Stimulated activated naive CD8-positive, alpha-beta T cell treated with anti-CD3 and anti-CD28 coated beads, Interleukin-15, amount 100 ng/mL, for 72 hours (primary cell): ENCODE measurements at regions not wholly inside any gene's neighbourhood (a gene's known extent, or its start where the extent isn't known, plus 50 kb on each side); places are given as distances from the start of the nearest gene placed in this dataset.
A peak's percentile ranks its signal among the peaks of the same experiment; 100 is the strongest.

Experiments used
- ATAC-seq: fragments of 150-1000 bp; cut with Tn5 transposase; 2 replicates; pipeline ENCODE4 v1.10.0; 2021; ENCODE audit warnings: mild to moderate bottlenecking, moderate library complexity
- DNase-seq, 2 donors: peaks; one replicate each; pipeline ENCODE4 v3.0.0; 2021 to 2022
- H3K27ac Mint-ChIP-seq, 2 donors: one replicate each; pipeline ENCODE4 v1.8.0; 2022; ENCODE audit warnings: mild to moderate bottlenecking in 2 of 2, mixed read lengths in 2 of 2, moderate library complexity in 2 of 2
- H3K27me3 Mint-ChIP-seq: one replicate; pipeline ENCODE4 v1.8.0; 2022; ENCODE audit warnings: mixed read lengths
- H3K4me1 Mint-ChIP-seq: one replicate; pipeline ENCODE4 v1.8.0; 2022; ENCODE audit warnings: mild to moderate bottlenecking, mixed read lengths
- H3K4me3 Mint-ChIP-seq, 2 donors: one replicate each; pipeline ENCODE4 v1.8.0; 2022; ENCODE audit warnings: mild to moderate bottlenecking in 2 of 2, mixed read lengths in 2 of 2, moderate library complexity in 1 of 2
- H3K9me3 Mint-ChIP-seq, 2 donors: one replicate each; pipeline ENCODE4 v1.8.0; 2022; ENCODE audit warnings: mixed read lengths in 2 of 2

DNA sequence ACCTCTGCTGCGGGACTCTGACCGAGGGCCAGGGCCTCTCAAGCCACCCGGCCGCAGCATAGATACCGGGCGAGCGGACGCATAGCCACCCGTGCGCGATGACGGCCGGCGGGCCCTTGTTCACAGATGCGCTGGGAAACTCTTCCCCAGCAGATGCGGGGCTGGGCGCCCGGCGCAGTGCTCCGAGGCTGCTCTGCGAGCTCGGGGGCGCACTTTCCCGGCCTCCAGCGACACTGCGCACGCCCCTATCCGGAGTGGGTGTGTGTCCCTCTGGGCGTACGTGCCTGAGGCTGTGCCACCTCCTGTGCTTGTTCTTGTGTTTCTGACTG, 104.7 kb upstream of the E2F8 start:
- Mint-ChIP-seq H3K4me1 (peaks cover 18% of the 10 kb centered on the region), H3K4me3 (no peak overlapping the region), H3K27ac (no peak overlapping the region), H3K27me3 (peaks cover 89% of the 10 kb centered on the region), H3K9me3 (no peaks in the 10 kb centered on the region)
- DNase-seq = no peak
- ATAC-seq = peak; percentile 33

DNA sequence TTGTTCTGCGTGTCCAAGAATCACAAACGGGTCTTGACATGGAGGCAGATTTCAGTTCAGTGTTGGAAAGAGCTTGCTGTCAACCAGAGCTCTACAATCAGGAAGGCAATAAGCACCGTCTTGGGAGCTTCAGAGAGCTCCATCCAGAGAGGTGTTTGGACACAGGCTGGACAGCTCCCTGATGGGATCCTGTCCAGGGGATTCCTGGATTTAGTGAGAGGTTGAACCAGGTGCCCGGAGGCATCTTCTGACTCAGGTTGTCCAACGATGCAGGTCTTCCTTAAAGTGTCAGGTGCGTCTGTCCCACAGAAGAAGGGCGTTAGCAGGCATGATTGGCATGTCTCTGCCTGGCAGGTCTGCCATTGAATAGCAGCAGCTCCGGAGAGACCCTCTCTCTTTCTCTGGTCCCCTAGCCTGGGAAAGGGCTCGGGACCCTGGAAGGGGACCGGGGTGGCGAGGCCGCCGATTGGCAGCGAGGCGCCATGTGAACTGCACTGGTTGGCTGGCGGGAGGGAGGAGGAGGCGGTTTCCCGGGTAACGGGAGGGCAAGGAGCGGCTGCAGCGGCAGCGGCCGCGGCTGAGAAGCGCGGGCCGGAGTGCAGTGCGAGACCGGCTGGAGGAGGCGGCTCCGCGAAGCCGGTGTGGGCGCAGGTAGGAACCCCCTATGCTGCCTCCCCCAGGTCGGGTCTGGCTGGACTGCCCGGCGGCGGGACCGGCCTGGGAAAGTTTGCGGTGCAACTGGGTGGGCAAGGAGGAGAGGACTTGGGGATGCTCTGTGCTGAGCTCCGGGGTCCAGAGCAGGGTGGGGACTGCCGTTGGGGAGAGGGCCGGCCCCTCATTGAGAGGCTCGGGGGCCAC, 104.1 kb upstream of the E2F8 start:
- peak; percentile 22 for ATAC-seq
- Mint-ChIP-seq H3K27me3 (peaks cover 85% of the 10 kb centered on the region), H3K4me3 (peak overlapping the region in 1 of 2 donors; percentile 6), H3K4me1 (peaks cover 18% of the 10 kb centered on the region), H3K27ac (peak overlapping the region in 1 of 2 donors; percentile 50), H3K9me3 (no peaks in the 10 kb centered on the region)
- DNase-seq = no peak

DNA sequence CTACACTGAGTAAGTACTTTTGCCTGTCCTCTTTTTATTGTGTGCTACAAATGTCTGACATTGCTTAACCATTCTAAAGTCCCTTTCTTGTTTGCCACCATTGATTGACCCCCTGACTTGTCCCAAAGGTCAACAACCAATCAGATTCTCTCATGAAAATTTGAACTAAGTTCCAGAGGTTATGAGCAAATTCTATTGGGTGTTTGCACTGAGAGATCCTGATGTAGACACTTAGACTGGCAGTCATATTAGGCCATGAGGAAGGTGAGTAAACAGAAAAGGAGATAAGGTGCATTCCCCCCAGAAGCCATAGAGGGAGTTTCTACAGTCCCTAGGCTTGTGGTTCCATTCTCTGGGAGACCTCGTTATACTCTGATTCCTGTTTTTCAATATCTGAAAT, 101.3 kb upstream of the E2F8 start:
- ATAC-seq = no peak
- Mint-ChIP-seq H3K4me1 (peaks cover 18% of the 10 kb centered on the region), H3K9me3 (no peaks in the 10 kb centered on the region), H3K4me3 (no peak overlapping the region), H3K27me3 (peaks cover 68% of the 10 kb centered on the region), H3K27ac (no peak overlapping the region)
- no peak for DNase-seq

DNA sequence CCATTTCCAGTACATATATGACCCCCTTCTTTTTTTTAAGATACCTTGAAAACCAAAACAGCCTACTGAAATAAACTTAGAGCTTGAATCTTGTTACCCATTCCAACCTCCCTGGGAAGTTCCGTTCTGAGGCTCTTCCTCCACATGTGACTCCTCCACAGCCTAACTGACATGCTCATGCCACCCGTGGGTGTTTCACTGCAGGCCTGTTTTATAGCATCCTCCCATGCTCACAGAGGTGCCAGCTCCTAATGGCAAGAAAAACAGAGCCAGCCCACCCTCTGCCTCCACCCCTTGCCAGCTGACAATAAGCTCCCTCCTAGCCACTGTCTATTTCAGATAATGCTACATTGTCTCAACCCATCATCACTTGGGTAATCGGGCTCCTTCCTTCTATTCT, 97.6 kb upstream of the E2F8 start:
- no peak overlapping the region for H3K4me3 Mint-ChIP-seq
- H3K27me3 Mint-ChIP-seq = peaks cover 42% of the 10 kb centered on the region
- no peak overlapping the region for H3K27ac Mint-ChIP-seq
- H3K9me3 Mint-ChIP-seq = no peaks in the 10 kb centered on the region
- DNase-seq (no peak), ATAC-seq (no peak)
- H3K4me1 Mint-ChIP-seq = no peaks in the 10 kb centered on the region

DNA sequence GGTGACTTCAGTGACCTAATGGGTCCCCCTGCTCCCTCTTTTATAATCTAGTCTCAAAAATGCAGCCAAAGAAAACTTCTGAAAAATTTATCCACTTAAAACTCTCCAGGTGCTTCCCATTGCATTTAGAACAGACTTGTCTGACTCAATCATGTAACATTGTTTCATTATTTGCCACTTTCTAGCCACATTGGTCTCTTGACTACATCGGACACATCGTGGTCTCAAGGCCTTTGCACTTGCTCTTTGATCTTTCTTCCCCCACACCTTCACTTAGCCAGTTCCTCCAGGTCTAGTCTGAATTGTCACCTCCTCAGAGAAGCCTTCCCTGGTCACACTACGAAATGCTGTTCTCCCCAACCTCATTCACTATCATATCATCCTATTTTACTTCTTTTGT, 97.0 kb upstream of the E2F8 start:
- Mint-ChIP-seq H3K9me3 (no peaks in the 10 kb centered on the region), H3K27ac (no peak overlapping the region), H3K4me1 (no peaks in the 10 kb centered on the region), H3K4me3 (no peak overlapping the region), H3K27me3 (peaks cover 39% of the 10 kb centered on the region)
- DNase-seq (no peak), ATAC-seq (no peak)

DNA sequence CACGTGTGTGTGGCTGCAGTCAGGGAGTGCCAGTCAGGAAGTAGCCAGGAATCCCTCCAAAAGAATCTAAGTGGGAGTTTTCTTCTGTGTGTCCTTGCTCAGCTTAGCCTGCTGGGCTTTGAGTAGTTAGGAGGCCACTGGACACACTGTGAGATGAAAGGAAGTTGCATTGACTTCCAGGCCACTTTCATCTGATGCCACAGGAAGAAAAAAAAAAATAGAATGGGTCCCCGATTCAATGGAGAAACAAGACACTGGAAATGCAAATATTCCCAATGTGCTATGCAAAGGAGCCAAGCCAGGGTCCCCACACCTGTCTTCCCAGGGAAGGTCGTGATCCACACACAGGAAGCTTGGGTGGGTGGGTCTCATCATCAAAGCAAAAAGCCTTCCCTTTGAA, 95.6 kb upstream of the E2F8 start:
- Mint-ChIP-seq H3K4me1 (no peaks in the 10 kb centered on the region), H3K9me3 (no peaks in the 10 kb centered on the region), H3K4me3 (no peak overlapping the region), H3K27me3 (peaks cover 31% of the 10 kb centered on the region), H3K27ac (peak overlapping the region in 1 of 2 donors; percentile 56)
- ATAC-seq (no peak), DNase-seq (no peak)

DNA sequence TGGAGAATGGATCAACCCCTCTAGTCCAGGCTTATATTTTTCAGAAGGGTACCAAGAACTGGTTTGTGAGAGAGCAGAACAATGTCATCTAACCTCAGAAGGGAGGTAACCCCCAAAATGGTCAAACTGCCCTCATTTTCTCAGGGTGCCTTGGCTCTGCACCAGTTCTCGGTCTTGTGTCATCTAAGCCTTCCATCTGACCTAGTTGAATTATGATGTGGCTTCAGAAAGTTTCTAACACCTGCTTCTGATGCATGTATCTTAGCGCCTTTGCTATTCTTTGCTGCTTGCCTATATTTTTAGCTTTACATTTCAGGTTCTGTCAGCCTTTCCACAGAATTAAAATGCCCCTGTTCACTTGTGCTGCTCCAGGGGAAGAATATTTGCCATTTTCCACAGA, 91.7 kb upstream of the E2F8 start:
- no peaks in the 10 kb centered on the region for H3K4me1 Mint-ChIP-seq
- H3K4me3 Mint-ChIP-seq = no peak overlapping the region
- ATAC-seq (no peak), DNase-seq (no peak)
- H3K27ac Mint-ChIP-seq = no peak overlapping the region
- peaks cover 10% of the 10 kb centered on the region for H3K27me3 Mint-ChIP-seq
- no peaks in the 10 kb centered on the region for H3K9me3 Mint-ChIP-seq

DNA sequence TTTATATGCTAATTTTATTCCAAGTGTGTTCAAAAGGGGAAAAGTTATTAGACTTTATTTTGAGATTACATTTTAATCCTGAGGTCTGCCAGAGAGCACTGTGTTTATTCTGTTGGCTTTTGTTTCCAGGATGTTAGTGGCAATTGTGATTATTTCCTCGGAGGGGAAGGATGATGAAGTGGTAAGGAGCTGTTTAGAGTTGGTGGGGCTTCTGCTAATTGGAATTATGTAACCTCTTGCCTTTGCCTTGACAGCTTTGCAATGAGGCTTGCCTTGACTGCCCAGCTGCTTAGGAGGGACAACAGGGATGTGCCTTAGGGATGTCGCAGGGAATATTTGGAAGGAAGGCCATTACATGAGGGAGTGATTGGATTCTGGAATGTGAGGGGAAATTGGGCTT, 89.7 kb upstream of the E2F8 start:
- Mint-ChIP-seq H3K27ac (no peak overlapping the region), H3K4me1 (no peaks in the 10 kb centered on the region), H3K4me3 (no peak overlapping the region), H3K9me3 (no peaks in the 10 kb centered on the region), H3K27me3 (no peaks in the 10 kb centered on the region)
- no peak for DNase-seq
- ATAC-seq = no peak

DNA sequence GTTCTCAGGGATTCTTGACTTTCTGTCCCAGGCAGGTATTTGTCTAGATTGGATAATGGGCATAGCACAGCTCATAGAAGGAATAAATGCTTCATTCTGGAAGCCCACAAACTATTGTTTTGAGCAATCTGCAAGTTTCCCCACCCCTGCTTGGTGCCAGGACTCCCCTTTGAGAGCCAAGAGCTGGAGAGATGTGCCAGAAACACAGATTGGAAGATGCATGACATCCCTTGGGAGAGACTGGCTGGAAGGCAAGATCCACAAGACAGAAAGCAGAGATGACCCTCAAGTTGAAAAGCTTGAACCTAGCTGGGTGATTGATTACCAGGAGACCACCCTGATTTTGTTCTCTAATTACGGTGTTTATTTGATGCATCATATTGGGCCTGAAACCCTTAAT, 89.2 kb upstream of the E2F8 start:
- no peaks in the 10 kb centered on the region for H3K4me1 Mint-ChIP-seq
- H3K9me3 Mint-ChIP-seq = no peaks in the 10 kb centered on the region
- no peak for DNase-seq
- no peaks in the 10 kb centered on the region for H3K27me3 Mint-ChIP-seq
- no peak overlapping the region for H3K27ac Mint-ChIP-seq
- ATAC-seq = no peak
- H3K4me3 Mint-ChIP-seq = no peak overlapping the region

DNA sequence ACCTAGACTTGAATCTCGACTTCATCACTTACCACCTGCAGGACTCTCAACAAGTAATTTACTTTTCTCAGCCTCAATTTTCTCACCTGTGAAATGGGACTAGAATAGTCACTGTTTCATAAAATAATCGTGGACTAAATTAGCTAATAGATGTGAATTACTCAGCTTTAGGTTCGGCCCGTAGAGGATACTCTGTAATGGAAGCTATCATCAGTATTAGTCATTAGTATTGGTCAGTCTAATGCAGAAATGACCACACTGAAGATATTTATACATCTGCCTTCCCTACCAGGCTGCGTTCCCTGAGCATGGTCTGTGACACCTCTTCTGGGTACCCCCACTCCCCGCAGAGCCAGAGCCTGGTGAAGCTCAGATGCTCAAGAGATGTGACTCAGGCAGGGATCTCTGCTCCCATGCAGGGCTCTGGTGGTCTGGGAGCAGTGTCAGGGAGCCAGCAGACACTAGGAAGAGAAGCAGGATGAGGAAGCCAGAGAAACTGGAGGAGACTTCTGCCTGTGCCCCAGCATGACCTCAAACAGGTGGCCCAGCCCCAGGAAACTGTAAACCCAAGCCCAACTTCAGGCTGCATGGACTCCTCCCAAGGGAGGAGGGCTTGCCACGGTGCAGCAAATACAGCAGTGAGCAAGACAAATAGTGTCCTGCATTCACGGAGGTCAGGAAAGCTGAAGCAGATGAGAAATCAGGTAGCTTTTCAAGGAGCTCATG, 88.0 kb upstream of the E2F8 start:
- no peak for DNase-seq
- Mint-ChIP-seq H3K27me3 (peaks cover 11% of the 10 kb centered on the region), H3K4me1 (no peaks in the 10 kb centered on the region), H3K9me3 (no peaks in the 10 kb centered on the region), H3K4me3 (no peak overlapping the region), H3K27ac (no peak overlapping the region)
- no peak for ATAC-seq

DNA sequence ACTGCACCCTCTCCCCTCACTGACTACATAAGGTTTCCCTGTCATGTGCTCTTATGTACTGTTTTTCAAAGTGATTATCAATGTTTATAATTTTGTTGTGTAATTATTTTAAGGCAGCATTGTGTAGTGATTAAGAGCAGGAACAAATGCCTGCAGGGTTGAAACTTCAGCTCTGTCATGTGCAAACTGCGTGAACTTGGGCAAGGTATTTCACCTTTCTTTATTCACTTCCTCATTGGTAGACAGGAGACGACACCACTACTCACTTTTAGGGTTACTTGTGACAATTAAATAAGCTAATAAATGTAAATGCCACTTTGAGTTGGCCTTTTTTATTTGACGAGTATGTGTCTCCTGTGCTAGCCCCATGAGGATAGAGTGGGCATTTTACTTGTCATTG, 86.5 kb upstream of the E2F8 start:
- Mint-ChIP-seq H3K4me3 (no peak overlapping the region), H3K9me3 (no peaks in the 10 kb centered on the region), H3K4me1 (no peaks in the 10 kb centered on the region), H3K27me3 (peaks cover 12% of the 10 kb centered on the region), H3K27ac (no peak overlapping the region)
- ATAC-seq (no peak), DNase-seq (no peak)

DNA sequence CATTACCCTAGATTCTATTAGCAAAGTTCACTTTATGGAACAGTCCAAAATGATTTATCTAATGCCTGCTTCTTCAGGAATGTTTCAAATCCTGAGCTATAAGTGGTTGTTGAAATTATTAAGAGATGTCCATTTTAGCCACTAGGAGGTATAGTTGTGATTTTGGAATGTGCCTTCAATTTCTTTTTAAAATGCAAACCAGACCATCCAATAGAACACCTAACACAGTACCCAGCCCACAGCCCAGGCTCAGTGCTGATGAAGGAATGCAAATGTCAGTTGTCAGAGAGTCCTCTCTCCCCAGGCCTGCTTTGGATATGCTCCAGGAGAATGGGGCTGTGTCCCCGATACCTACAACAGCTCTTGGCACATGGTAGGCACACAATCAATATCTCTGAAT, 85.8 kb upstream of the E2F8 start:
- H3K4me1 Mint-ChIP-seq = no peaks in the 10 kb centered on the region
- no peak overlapping the region for H3K4me3 Mint-ChIP-seq
- no peak for DNase-seq
- no peak for ATAC-seq
- H3K27ac Mint-ChIP-seq = no peak overlapping the region
- peaks cover 12% of the 10 kb centered on the region for H3K27me3 Mint-ChIP-seq
- no peaks in the 10 kb centered on the region for H3K9me3 Mint-ChIP-seq

DNA sequence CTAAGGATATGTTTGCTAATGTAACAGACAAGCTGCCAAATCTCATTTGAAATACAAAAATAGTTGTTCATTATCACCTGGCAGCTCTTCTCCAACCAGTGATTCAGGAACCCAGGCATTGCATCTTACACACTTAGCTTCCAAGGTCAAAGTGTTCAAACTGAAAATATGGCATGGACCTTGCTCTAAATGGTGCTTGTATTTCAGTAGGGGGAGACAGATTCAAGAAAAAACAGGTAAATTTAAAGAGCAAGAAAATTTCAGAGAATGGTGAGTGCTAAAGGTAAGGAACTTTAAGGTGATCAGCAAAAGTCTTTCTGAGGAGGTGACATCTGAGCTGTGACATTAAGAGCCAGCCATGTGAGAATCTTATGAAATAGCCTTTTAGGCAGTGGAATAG, 82.8 kb upstream of the E2F8 start:
- Mint-ChIP-seq H3K4me1 (no peaks in the 10 kb centered on the region), H3K27ac (no peak overlapping the region), H3K9me3 (no peaks in the 10 kb centered on the region), H3K27me3 (peaks cover 12% of the 10 kb centered on the region), H3K4me3 (no peak overlapping the region)
- ATAC-seq (no peak), DNase-seq (no peak)

DNA sequence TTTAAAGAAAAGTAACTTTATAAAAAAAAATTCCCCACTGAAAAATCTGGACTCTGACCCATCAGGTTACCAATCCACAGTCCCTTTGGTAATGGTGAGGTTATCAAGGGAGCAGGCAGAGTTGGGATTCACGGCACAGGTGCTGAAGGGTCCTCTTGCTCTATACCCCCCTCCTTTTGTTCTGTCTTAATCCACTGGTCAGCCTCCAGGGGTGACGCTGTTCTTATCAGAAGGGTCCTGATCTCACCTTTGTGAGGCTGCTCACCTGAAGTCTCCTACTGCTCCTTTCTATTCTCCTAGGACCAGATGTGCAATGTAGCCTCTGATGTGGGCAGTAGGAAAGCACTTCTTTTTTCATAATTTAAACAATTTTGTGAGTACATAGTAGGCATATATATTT, 80.6 kb upstream of the E2F8 start:
- H3K27me3 Mint-ChIP-seq = peaks cover 12% of the 10 kb centered on the region
- H3K9me3 Mint-ChIP-seq = no peaks in the 10 kb centered on the region
- no peak overlapping the region for H3K4me3 Mint-ChIP-seq
- ATAC-seq (no peak), DNase-seq (no peak)
- no peaks in the 10 kb centered on the region for H3K4me1 Mint-ChIP-seq
- H3K27ac Mint-ChIP-seq = no peak overlapping the region

DNA sequence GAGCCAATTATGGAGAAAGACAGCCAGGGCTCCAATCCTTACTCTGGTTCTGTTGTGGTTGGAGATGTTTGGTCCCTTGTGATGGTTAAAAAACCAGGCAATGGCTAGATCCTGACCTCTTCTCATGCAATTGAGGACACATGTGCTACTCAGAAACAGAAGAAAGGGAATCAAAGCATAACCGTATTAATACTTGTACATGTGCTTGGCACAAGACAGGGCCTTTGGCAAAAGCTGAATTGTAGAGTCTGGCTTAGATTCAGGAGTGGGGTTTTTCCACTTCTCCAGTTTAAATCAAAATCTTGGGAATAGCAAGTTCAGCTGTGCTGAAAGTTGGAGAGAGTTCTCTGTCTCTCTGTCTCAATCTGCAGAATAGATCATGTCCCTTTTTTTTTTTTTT, 80.1 kb upstream of the E2F8 start:
- ATAC-seq (no peak), DNase-seq (no peak)
- H3K27me3 Mint-ChIP-seq = peaks cover 12% of the 10 kb centered on the region
- H3K4me1 Mint-ChIP-seq = no peaks in the 10 kb centered on the region
- no peaks in the 10 kb centered on the region for H3K9me3 Mint-ChIP-seq
- no peak overlapping the region for H3K4me3 Mint-ChIP-seq
- H3K27ac Mint-ChIP-seq = no peak overlapping the region

DNA sequence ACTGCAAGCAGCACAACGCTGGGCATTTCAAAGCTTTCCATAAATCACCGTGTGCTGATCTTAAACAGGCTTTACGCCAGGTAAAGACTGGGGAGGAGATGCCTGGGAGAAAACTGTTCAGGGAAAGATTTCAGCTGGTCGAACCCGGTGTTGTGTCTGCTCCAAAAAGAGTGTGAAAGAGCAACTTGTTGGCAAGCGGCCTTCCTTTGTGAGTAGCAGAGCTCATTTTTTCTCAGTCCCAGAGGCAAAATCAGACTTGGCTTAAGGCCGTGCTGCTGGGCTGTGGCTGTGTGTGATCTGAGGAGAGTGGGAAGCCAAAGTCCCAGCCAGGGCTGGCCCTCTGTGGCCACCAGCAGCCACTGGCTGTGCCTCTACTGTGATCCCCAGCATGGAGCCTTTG, 75.7 kb upstream of the E2F8 start:
- DNase-seq (no peak), ATAC-seq (no peak)
- Mint-ChIP-seq H3K27me3 (no peaks in the 10 kb centered on the region), H3K4me3 (no peak overlapping the region), H3K27ac (no peak overlapping the region), H3K9me3 (no peaks in the 10 kb centered on the region), H3K4me1 (no peaks in the 10 kb centered on the region)

DNA sequence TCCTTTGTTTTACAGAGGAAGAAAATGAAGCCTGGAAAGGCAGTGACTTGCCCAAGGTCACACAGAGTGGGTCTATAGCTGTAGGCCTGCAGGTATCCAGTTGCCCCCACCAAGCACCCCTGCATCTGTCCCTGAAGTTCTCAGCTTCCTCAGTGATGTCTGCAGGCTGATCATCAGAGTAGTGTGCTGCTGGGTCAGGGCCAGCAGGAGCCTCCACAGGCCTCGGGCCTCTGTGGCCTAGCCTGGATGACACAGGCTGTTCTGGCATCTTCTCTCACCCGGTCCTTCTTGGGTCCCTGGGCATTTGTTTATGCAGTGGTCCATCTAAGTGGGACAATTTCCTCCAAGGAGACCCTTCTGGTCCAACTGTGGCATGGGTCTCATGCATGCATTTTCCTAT, 74.8 kb upstream of the E2F8 start:
- no peaks in the 10 kb centered on the region for H3K9me3 Mint-ChIP-seq
- ATAC-seq = no peak
- H3K27ac Mint-ChIP-seq = no peak overlapping the region
- H3K4me1 Mint-ChIP-seq = no peaks in the 10 kb centered on the region
- DNase-seq = no peak
- H3K27me3 Mint-ChIP-seq = no peaks in the 10 kb centered on the region
- H3K4me3 Mint-ChIP-seq = no peak overlapping the region
